ENCODE measurements at regions not wholly inside any gene's neighbourhood (a gene's known extent, or its start where the extent isn't known, plus 50 kb on each side); places are given as distances from the start of the nearest gene placed in this dataset.

DNA sequence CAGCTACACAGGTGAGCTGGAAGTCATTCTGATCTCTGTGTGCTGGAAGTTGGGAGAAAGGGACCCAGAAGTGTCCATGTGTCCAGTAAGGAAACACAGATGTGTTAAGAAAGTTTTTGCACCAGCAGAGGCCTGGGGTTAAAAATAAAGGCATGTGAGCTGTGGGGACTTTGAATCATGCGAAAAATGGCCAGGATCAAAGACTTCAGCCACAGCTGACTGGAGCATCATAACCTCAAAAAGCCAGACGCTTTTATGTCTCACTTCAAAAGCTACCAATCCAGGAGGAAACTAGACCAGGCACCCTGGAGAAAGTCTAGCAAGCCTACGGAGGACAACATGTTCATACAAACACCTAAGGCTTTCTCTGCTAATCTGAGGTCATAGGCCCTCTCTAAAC, 503.6 kb upstream of the REG3G start:
- no peak for DNase-seq

DNA sequence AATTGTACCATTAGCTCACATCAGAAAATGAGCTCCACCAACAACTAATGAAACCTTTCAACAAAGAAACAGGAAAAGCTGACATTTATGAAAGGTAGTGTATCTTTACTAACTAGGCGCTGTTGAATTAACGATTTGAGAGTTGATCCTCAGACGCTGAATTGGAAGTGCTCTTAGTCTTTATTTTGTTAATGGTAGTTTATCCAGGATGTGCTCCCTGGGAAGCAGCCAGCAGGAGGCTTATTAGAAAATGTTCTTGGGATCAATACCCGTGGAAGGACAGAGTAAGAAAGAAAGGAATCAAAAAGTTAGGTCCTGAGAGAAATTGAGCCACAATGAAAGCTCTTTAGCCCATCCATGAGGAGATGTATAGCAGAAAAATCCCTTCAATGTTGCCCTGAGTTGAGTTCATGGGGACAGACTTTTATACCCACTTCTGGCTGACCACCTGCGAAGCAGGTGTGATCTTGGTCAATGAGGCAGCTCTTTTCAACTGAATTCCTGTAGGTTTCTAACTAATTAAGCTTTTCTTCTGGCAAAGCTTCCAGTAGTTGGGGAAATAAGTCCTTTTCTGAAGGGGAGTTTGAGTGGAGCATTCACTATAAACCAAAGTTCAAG, 492.6 kb upstream of the REG3G start:
- DNase-seq: no peak

GRCh38 chr2:78535395-78535794, 490.1 kb upstream of the REG3G start:
- DNase-seq: no peak

DNA sequence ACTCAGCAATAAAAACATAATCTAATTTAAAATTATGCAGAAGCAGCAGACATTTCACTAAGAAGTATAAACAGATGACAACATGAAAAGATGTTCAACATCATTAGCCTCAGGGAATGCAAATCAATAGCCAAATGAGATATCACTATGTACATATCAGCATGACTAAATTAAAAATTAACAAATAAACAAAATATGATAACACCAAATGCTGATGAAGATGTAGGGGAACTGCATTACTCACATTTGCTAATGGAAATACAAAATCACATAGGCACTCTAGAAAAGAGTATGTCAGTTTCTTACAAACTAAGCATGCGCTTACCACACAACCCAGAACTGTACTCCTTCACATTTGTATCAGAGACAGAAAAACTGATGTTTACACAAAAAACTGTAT, 487.2 kb upstream of the REG3G start:
- no peak for DNase-seq

DNA sequence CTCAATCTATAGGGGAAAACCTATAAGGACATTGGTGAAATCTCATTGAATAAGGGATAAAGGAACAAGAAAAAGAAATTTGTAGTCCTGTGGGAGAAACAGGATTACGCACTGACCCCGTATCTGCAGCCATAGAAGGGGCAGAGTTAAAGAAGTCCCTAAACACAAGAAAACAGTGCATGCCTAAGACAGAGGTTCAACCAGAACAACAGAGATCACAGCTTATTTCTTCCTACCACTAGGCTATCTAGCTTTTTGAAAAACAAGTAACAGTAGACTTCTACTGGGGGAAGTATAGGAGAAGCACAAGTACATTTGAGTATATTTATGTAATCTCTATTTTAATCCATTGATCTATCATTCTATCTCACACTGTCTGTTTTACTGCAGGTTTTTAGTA, 485.2 kb upstream of the REG3G start:
- DNase-seq: no peak

DNA sequence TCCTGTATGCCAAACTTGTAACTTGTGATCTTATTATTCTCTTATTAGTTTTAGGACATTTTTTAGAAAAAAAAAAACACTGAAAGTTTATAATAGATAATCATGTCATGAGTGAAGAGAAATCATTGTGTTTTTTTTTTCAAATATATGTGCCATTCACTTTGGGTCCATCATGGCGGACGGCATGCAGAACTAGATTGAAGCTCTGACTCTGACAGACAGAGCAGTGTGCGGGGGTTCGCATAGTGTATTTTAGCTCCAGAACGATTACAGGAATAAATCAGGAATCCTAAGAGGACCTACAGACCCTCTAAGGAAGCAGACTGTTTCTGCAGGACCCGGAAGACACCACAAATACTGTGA, 484.4 kb upstream of the REG3G start:
- DNase-seq: no peak

- DNase-seq: no peak
Observed at GRCh38 chr2:78541451-78542267, 483.8 kb upstream of the REG3G start.

GRCh38 chr2:78546843-78547242, 478.7 kb upstream of the REG3G start:
- DNase-seq: no peak

DNA sequence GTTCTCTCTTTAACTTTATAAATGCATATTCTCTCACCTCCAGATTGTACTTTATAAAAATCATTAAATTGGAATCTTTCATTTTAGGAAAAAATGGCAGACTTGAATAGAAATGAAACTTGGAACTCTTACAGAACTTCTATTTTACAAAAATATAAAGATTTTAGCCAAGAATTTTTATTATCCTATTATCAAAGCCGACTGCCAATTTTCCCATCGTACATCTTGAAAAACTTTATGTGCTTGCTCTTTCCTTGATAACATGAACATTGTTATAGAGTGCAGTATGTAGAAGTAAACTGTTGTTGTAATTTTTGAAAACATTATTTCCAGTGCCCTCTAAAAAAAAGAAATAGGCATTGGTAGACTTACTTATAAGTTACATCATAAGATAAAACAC, 475.7 kb upstream of the REG3G start:
- no peak for DNase-seq

GRCh38 chr2:78553866-78554647, 471.4 kb upstream of the REG3G start:
- DNase-seq: no peak

- no peak for DNase-seq
Observed at GRCh38 chr2:78561876-78562275, 463.6 kb upstream of the REG3G start.

DNA sequence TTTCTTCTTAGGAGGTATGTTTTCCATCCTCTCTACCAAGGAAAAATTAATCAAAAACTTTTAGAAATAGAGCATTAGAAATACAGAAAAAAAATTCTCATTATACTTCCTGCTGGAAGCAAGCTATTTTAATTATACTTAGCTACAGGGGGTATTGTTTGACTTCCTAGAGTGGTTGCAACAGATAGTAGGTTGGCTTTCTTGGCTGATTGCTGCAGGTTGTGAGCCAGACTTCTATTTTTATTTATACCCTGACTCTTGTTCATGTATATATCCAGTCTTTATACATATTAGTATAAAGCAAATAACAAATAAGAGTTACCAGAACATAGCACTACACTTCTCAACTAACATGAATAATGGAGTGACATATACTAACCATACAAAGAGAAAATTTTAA, 460.8 kb upstream of the REG3G start:
- DNase-seq: no peak

DNA sequence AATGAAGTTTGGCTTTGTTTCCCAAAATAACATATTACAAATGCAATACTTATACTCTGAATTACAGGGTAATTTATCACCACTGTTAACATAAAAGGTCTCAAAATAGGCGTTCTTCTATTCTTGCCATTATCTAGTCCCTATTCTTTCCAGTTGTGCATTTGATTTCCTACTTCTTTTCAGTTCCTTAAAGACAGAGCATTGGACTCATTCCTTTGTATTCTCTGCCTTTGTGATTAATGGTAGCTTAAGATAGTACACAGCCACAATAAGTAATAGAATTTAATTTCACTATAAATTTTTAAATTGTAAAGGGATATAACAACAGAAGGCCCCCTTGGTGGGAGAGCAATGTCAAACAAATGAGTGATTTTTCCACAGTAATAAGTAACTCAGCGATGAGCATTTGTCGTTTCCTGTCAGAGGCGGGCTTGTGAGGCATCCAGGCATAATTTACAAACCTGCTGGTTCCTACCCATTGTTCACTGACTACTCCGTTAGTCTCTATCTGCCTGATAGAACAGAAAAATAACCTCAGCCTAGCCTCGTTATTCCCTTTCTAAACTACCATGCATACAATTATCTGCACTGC, 456.6 kb upstream of the REG3G start:
- DNase-seq: no peak

DNA sequence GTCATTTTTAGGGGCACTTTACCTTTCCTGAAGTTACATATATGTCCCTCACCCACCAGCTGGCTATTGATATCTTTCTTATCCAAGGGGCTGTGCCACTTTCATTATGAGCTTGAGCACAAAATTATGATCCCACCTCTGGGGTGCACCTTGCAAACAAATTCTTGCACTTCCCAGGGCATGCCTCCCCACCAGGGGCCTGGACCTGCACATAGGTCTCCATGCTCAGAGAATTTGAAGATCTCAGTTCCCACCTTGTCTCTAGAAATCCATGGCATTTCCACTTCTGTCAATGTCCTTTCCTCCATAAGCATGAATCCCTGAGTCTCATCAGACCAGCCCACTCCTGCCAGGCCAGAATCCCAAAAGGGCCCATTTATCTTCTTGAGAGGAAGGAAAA, 449.1 kb upstream of the REG3G start:
- DNase-seq: no peak

DNA sequence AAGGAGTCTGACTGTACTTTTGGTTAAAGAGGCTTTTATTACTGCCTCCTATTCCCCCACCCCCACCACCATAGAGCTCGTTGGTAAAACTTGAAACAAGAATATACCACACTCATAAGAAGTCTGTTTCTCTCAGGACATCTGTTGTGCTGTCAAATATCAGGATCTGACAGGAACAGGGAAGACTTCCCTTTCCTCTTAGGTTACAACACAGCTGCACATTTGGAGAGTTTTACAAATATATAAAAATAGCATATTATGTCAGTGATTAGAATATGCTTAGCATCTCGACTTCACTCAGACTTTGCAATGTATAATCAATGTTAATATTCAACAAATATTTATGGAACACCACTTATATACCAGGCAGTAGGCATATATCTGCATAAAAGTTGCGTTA, 439.6 kb upstream of the REG3G start:
- DNase-seq: no peak

- DNase-seq: no peak
Observed at GRCh38 chr2:78586316-78586715, 439.2 kb upstream of the REG3G start.

DNA sequence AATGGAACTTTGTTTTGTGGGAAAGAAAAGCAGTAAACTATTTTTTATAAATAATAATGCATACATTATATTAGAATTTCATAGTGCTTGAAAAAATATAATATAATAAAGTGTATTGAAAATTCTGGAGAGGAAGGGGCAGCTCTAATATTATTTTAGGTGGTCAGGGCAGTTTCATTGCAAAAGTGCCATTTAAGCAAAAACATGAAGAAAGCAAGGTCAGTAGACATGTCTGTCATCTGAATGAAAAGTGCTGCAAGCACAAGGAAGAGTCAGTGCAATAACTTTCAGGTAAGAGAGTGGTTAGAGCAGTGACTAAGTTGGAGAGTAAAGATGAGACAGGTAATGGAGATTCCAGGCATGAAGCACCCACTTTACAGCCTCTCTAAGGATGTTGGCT, 435.6 kb upstream of the REG3G start:
- no peak for DNase-seq

GRCh38 chr2:78592491-78592890, 433.0 kb upstream of the REG3G start:
- DNase-seq: no peak

DNA sequence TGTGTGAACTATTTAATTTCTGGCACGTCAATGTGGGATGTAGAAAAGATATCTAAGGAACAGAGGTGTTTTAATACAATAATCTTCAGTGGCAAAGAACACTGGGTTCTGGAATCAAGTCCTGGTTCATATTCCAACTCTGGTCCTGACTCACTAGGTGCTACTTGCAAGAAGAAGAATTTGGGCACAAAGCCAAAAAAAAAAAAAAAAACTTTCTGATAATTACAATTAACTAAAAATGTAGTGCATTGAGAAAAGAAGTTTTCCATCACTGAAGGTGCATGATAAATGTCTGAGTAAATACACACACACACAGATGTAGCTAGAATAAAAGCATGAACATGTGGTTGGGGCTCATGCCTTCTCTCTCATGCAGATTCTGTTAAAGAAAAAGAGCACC, 424.4 kb upstream of the REG3G start:
- DNase-seq: no peak

DNA sequence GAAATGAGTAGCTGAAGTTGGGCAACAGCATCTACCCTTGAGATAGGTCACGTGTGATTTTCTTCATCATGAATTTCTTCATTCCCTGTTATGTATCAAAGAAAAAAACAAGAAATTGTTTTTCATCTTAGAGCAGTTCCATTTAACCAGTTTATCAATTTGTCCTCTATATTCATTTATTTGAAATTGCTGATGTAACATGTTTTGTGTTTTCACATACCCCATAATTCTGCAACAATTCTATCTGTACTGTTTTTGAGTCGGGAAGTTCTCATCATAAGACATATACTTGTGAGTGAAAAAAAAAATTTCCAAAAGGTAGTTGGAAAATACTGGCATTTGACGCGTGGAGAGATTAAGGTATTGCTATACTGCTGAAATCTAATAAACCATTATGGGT, 422.6 kb upstream of the REG3G start:
- DNase-seq: no peak

DNA sequence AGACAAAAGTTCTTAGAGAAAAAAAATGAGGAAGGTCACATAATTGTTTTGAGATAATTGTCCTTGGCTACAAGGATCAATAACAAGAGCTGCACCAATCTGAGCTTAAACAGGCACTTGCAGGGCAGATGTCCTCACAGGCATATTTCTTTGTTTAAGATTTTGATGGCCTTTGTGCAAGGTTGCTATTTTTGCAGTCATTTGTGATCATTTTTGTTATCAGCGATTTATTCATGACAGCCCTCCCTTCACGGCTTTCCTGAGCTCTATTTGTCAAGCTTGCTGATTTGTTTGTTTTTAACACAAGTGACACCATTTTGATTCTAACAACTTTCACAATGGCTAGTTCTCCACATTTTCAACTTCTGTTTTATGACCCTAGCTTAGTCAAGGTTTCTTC, 418.6 kb upstream of the REG3G start:
- DNase-seq: no peak

- no peak for DNase-seq
Observed at GRCh38 chr2:78614726-78615125, 410.8 kb upstream of the REG3G start.

- DNase-seq: no peak
Observed at GRCh38 chr2:78615956-78616355, 409.5 kb upstream of the REG3G start.

GRCh38 chr2:78634425-78634824, 391.1 kb upstream of the REG3G start:
- DNase-seq: no peak
